HG03097 (cell line): ENCODE measurements at regions not wholly inside any gene's neighbourhood (a gene's known extent, or its start where the extent isn't known, plus 50 kb on each side); places are given as distances from the start of the nearest gene placed in this dataset.

Experiments used
- ATAC-seq: cut with Tn5 transposase; IDR thresholded peaks from one replicate; pipeline ENCODE4 v1.9.1; 2021; ENCODE audit not compliant: unreplicated experiment, low FRiP score

DNA sequence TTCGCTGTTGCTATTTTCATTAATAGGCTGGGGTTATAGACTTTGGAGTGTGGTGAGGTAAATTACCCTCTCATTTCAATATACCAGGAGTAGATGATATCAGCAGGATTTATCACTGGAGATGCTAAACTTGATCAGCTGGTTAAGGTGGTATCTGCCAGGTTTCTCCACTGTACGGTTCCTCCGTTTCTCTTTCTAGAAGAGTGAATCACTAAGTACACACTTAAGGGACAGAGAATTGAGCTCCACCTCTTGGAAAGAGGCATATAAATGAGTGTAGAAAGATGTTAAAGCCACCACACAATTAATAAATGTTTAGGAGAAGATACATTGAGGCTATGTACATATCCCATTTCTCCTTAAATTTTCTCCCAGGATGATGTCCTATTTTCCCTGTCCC lies 277.4 kb upstream of the GRIP1 start:
- ATAC-seq: no peak

DNA sequence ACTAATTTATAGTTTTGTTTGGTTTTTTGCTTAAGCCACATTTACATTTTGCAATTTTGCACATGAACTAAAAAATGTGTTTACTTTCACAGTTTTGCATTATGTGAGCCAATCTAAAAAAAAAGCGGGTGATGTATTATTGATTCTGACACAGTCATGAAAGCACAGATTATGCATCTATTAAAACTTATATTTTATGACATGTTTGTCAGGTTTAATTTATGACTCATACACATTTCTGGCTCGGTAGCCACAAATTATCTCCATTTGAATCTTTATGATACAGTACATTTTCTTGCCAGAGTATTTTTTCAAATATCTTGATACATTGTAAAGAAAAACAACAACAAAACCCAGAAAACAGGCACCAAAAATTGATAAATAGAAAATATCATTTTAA lies 280.4 kb upstream of the GRIP1 start:
- no peak for ATAC-seq

DNA sequence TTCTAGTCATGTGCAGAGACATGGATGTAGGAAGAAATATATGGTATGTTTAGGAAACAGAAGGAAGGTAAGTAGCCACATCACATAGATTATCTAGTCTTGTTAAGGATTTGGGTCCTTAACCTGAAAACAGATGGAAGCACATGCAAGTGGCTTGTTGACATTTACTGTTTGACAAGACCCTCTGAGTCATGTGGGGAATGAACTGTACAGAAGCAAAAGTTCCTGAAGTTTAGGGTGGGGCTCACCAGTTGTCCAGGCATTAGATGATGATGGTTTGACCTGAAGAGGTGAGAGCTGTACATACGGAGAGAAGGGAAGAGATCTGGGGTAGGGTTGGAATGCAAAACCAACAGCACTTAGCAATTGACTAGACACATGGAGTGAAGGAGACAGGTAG lies 281.1 kb upstream of the GRIP1 start:
- no peak for ATAC-seq

DNA sequence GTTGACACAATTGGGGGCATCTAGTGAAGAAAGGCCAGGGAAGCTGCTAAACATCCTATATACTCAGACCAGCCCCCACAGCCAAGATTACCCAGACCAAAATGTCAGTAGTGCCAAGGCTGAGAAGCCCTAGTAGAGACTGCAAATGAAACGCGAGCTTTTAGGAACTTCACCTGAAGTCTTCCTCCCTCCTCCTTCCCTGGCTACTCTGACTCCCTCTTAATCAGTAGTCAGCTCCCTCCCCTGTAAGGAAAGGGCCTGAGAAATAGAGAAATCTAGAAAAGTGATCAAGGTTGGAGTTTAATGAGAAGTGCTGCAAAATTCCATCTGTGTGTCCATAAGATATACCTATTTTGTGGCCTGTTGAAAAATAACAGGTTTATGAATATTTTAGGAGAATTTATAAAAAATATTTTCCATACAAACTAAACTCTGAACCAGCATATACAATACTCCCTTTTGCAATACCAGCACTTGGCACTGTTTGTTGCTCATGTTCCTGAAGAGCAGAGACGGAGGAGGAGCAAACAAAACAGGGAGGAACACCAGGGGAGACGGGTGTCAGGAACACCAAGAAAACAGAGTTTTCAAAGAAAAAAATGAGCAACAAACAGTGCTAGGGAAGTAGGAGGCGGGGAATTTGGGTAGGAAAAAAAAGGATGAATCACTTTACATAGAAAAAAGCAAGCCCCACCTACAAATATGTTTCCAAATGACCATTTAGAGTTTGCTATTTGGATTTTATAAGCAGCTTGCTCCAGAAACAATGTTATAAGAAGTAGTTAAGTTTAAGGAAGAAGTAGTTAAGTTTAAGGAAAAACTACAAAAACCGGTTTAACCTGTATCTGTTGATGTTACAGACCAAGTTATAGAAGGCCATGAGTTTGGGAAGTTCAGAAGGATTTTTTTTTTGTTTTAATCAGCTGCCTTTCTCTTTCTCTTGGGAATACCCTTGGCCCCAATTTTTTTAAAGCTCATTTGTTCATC lies 282.1 kb upstream of the GRIP1 start:
- ATAC-seq: no peak

DNA sequence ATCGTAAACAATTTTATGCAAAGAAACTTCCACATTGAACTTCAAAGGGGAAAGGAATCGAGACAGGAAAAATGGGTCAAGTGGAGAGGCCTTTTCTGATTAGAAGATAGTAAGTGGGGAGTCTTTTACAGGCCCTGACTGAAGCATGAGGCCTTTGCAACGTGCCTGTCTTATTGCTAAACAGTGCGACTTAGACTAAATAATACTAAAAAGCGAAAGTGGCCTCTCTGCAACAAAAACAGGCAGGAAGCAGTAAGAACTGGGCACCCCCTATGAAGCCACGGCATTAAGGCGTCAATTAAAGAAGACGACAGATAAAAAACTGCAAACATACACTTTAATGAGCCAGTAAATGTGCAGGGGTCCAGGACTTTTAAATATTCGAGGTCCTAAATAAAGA lies 283.4 kb upstream of the GRIP1 start:
- no peak for ATAC-seq

DNA sequence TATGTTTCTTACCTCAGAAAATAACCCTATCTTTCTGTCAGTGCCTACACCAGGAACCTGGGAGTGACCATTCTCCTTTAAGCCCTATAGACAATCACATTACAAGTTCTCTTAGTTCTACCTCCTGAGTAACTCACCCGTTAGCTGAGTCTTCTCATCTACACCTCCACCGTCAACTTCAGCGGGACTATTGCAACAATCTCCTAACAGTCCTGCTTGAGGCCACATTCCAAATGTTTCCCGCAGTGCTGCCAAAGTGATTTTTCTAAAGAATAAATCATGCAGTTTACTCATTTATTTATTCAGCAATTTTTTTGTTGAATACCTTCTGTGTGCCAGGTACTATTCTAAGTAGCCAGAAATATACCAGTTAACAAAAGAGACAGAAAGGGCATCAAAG lies 285.0 kb upstream of the GRIP1 start:
- ATAC-seq: no peak

DNA sequence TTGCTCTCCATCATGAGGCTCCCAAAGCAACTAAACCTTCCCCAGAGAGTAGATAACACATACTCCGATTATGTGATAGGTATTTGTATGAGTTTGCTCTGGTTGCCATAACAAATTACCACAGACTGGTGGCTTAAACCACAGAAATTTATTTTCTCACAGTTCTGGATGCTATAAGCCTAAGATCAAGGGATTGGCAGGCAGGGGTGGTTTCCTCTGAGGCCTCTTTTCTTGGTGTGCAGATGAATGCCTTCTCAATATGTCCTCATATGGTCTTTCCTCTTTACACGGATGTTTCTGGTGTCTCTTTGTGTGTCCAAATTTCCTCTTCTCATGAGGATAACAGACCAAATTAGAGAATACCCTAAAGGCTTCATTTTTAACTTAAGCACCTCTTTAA lies 285.8 kb upstream of the GRIP1 start:
- no peak for ATAC-seq

DNA sequence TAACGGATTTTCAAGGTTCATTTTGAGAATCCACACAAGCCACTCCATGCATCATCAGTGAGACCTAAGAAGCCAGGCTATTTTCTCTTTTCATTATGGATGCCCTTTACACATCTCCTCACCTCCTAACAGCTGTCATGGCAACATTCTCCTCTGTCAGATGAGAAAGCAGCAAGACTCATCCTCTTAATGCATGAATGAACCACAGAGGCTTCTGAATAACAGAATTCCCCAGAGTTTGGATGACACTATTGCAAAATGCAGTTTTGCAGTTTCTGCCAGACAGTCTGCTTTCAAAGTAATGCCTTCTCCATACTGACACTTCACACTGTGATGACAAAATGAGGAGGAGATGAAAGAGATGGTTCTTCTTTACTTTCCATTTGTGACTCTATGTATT lies 286.7 kb upstream of the GRIP1 start:
- ATAC-seq: no peak

DNA sequence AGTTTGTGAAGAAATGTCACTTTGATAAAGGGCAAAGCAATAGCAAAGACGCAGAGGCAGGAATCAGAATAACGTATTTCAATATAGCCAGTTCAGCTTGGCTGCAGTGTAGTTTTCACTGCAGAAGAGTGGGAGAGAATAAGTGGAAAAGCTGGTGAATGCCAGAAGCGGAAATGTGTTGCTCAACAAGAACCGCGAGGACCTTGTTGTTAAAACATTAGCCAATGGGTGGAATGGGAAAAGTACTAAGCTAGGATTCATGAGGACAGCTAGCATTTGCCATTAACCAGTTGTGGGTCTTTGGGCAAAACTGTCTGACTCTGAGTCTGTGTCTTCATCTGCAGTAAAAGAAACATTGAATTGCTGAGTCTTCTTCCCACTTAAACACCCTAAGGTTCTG lies 292.9 kb upstream of the GRIP1 start:
- ATAC-seq: no peak

DNA sequence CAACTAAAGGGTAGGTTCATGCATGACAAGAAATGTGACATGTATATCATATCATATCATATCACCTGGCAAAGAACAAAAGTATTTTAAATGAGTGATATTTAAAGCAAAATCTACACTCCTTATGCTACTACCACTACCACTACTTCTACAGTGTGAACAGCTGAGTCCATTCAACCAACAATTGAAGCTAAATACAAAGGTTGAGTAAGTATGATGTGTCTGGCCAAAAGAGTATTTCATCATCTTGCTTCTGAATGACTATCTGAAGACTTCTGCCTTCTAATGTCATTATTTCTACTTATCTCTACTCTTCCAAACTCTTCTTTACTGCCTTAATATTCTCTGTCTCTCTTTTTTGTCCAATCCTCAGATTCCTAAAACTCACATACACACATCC lies 292.6 kb upstream of the CAND1 start:
- ATAC-seq: no peak

DNA sequence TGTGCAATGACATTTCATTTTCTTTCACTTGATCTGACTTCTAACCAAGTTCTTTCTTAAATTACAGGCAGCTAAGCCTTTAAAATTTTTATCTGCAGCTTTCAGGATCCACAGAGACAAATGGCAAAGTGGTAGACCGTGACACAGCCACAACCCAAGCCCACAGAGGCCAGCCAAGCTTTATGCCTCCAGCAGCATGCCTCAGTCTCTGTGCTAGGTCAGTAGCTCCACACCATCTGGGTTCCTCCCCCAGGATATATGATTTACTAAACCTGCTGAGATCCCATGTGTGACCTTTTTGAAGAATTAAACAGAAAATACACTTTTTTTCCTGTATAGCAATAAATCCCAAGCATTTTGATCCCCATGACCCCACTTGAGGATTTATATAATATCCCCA lies 290.4 kb upstream of the CAND1 start:
- ATAC-seq: no peak

DNA sequence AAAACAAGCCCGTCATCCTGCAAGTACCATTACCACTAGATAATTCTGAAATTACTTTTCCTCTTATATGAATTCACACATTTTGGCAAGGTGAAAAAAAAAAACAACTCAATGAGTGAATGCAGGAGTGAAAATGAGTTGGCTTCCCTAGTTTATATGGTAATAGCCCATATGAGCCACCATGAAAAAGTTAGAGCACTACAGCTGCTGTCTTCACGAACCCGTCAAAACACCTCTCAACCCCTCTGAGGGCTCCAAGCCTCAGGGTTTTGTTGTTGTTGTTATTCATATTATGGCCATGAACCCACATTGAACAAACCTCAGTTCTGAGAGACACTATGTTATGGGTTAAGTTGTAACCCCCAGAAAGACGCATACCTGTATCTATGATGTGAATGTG lies 289.9 kb upstream of the CAND1 start:
- no peak for ATAC-seq

DNA sequence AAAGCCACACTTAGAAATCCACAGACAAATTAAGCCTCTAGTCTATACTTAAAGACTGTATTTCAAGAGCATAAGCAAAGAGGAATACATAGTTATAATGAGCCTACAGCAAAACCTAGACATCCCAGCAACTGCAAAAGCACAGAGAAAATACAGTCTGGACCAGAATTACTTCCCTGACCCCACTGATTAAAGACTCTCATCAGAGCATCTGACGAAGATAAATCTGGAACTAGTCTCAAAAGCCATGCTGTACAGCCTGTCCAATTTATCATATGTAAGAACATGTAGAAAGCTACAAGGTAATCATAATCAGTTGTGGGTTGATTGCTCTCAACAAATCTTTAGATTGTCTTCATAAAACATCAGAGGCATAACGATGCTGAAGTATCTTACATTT lies 285.1 kb upstream of the CAND1 start:
- no peak for ATAC-seq

DNA sequence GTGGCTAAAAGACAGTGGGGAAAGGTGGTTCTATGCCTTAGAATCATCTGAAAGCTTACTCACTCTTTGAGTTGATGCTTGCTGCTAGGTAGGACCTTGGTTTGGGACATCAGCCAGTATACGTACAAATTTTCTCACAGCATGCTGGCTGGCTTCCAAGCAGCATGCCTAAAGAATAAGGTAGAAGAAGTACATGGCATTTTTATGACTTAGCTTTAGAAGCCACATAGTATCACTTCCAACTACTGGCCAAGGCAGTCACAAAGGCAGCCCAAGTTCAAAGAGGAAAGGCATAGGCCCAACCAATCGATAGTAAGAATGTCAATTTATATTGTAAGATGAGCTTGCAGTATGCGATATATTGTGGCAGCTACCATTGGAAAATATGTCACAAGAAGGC lies 284.2 kb upstream of the CAND1 start:
- no peak for ATAC-seq

DNA sequence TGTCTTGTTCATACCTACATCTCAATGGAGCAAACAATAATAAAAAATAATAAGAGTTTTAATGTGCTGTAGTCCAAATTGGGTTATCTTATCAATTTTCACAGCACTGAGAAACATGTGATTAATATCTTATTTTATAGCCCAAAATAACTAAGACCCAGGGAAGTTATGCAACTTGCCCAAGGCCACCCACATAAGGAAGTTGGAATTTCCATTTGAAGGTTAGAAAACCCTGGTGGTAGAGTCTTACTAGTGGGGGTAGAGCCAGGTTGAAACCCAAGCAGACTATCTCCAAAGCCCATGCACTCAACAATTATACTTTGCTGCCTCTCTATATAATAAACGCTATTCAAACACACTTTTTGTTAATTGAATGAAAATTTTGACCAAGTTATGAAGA lies 270.0 kb upstream of the CAND1 start:
- ATAC-seq: no peak

DNA sequence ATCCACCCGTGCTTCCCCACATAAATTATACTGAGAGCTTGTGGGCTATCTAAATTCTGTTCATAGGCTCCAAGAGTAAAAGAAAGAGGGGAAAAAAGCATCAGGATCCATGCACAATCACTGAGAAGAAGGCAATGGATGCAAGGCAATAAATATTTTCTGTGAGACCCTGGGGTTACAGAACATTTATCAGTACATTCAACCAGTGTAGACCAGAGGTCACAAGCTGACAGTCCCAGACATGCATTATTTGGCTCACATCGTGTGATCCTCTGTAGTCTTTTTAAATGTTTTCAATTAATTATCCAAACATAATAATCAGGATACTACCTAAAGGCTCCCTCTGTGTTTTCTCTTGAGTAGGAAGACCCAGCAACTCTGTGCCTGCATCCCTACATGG lies 267.9 kb upstream of the CAND1 start:
- ATAC-seq: no peak

DNA sequence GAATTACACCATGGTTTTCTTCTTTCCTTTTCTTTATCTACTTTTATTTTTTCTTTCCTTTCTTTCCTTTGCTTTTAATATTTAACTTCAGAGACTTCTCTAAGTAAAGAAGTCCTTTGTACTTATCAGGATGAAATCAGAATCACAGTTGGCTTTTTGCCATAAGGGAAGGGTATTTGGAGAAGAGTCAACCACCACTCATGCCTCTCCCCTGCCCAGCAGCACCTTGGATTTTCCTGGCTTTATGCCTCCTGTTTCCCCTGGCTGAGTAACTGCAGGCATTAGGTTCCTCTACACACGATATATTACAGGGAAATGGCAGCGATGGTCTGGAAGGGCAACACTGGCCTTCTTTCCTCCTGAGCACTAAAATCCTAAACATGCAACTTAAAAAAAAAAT lies 266.4 kb upstream of the CAND1 start:
- no peak for ATAC-seq

DNA sequence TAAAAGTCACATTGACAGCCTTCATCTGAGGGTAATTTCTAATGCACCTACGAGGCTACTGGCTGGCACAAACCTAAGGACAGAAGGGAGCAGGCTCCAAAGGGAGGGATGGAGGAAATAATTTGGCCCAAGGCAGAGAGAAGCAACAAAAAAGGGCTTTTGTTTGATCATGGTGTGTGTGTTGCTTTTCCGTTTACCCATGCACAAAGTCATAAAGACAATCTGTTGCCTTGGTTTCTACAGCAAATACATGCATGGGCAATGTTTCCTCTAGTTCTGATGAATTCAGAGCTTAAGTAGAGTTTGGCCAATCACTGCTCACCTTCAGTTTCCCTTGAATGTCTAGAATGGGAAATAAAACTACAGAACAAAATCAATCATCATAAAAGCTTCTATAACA lies 262.5 kb upstream of the CAND1 start:
- no peak for ATAC-seq

DNA sequence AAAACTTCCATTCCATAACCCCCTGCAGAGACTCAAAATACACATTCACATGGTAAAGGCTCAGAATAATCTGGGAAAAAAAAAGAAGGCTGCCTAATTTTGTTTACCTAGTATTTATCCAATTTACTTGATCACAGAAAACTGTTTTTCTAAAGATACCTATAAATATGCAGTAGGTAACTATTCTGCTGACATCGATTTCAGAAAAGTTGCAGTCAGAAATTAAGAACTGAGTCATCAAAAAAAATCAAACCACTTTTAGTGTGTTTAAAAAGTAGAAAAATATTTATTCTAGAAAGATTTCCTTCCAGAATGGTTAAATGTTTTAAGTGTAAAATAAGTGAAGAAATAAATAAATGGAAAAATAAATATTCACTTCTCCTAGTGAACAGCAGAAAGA lies 254.5 kb upstream of the CAND1 start:
- no peak for ATAC-seq

DNA sequence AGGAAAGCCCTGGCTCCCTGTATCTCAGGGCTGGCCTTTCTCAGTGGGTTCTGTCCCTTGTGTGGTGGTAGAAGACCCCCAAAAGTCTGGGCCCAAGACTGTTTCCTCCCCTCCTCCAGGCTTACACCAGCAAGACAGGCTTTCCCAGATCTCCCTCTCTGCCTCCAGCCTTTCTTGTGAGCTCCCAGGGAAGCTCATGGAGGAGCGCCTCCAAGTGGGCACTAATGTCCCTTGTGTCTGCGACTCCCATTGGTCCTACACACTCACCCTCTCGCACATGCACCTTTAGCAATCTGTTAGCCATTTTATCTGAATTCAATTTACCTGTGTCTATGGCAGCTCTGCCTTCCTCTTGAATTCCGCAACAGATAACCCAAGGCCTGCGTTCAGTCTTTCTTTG lies 251.1 kb upstream of the CAND1 start:
- no peak for ATAC-seq

DNA sequence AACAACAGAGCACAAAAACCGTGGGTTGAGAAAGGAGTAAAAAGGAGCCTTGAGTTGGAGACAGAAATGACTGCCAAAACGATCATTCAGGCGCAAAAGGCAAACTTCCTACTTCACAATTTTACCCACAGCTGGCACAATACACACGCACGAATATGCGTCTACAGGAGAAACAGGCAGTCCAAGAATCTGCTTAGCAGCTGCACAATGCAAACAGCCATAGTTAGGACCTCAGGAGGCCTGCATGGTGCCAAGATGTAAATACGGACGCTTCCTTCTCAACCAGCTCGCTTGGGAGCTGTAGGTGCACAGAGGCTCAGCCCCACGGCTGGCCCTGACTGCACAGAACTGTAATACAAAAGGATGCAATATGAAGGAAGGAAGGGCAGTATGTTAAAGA lies 250.1 kb upstream of the CAND1 start:
- ATAC-seq: no peak

DNA sequence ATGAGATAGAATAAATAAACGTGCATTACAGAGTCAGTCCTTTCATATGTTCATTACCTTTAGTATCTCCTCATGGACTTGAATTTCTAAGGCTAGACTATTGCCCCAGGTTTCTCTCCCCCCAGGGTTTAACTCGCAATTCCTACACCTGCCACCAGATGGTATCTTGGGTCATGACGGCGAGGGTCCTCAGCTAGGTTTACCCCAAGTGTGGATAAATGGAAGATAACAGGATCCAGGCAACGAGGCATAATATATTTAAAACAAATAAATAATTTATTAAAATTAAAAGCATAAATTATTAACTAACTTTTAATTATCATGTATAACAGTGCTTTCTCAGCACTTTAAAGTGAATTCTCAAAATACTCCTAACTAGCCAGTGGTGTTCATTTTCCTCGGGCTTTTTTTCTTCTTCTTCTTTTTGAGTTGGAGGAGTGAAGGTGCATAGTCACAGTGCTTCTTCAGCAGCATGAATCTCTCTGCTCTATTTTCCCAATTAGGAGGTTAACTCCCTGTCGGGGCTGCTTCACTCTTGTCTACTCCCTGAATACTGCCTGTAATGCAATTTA lies 243.5 kb upstream of the CAND1 start:
- no peak for ATAC-seq
